ENCODE measurements at regions not wholly inside any gene's neighbourhood (a gene's known extent, or its start where the extent isn't known, plus 50 kb on each side); places are given as distances from the start of the nearest gene placed in this dataset.

GRCh38 chr4:14532436-14532835 lies 469.8 kb upstream of the CPEB2 start:
- no peak for DNase-seq (ENCODE audit: low read depth)
- H3K4me3 ChIP-seq (ENCODE audit: control insufficient read depth, low read depth, low read length), result no peak overlapping the region
- TF ChIP-seq CTCF (conservative IDR thresholded peaks at IDR 0.05; ENCODE audit: control insufficient read depth, insufficient read depth, low read depth, low read length), result no peak

- H3K4me3 ChIP-seq (ENCODE audit: control insufficient read depth, low read depth, low read length), result no peak overlapping the region
- DNase-seq (ENCODE audit: low read depth), result no peak
- TF ChIP-seq CTCF (conservative IDR thresholded peaks at IDR 0.05; ENCODE audit: control insufficient read depth, insufficient read depth, low read depth, low read length), result no peak
Measured at GRCh38 chr4:14539246-14539645, 463.0 kb upstream of the CPEB2 start.

- H3K4me3 ChIP-seq (ENCODE audit: control insufficient read depth, low read depth, low read length), result no peak overlapping the region
- DNase-seq (ENCODE audit: low read depth), result no peak
- TF ChIP-seq CTCF (conservative IDR thresholded peaks at IDR 0.05; ENCODE audit: control insufficient read depth, insufficient read depth, low read depth, low read length), result no peak
Measured at GRCh38 chr4:14545163-14545562, 457.1 kb upstream of the CPEB2 start.

GRCh38 chr4:14545807-14546206 lies 456.5 kb upstream of the CPEB2 start:
- no peak for TF ChIP-seq CTCF (conservative IDR thresholded peaks at IDR 0.05; ENCODE audit: control insufficient read depth, insufficient read depth, low read depth, low read length)
- DNase-seq (ENCODE audit: low read depth), result no peak
- H3K4me3 ChIP-seq (ENCODE audit: control insufficient read depth, low read depth, low read length), result no peak overlapping the region

DNA sequence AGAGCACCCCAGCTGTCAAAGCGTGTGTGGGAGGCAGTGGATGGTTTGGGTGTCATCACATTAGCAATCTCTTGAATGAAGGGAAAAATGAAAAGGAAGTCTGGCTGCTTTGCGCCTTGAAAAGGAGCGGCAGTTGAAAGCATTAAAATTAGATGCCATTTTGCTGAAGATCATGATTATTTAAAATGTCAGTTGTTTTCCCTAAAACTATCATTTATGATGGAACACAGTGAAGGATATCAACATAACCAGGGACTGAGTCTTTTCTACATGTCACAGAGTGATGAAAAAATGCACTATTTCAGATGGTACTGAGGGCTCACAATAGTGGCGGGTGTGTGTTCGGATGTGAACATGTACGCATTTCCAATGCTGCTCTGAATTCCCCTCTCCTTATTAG lies 450.2 kb upstream of the CPEB2 start:
- no peak for TF ChIP-seq CTCF (conservative IDR thresholded peaks at IDR 0.05; ENCODE audit: control insufficient read depth, insufficient read depth, low read depth, low read length)
- no peak for DNase-seq (ENCODE audit: low read depth)
- H3K4me3 ChIP-seq (ENCODE audit: control insufficient read depth, low read depth, low read length), result no peak overlapping the region

GRCh38 chr4:14559646-14560045 lies 442.6 kb upstream of the CPEB2 start:
- TF ChIP-seq CTCF (conservative IDR thresholded peaks at IDR 0.05; ENCODE audit: control insufficient read depth, insufficient read depth, low read depth, low read length), result no peak
- no peak overlapping the region for H3K4me3 ChIP-seq (ENCODE audit: control insufficient read depth, low read depth, low read length)
- DNase-seq (ENCODE audit: low read depth), result no peak

DNA sequence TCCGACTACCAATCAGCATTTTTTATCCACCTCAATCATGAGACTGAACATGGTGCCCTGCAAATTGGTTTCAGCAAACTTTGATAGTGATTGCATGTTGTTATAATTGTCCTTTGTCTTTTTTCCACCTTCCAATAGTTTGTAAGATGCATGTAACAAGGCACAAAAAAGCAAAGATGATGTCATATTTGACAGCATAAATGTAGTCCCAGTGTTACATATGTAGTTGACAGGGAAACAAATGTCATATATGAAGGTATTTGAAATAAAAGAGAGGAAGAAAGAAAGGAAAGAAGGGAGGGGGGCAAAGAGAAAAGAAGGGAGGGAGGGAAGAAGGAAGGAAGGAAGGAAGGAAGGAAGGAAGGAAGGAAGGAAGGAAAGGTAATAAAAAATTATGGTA lies 441.7 kb upstream of the CPEB2 start:
- DNase-seq (ENCODE audit: low read depth), result no peak
- no peak overlapping the region for H3K4me3 ChIP-seq (ENCODE audit: control insufficient read depth, low read depth, low read length)
- TF ChIP-seq CTCF (conservative IDR thresholded peaks at IDR 0.05; ENCODE audit: control insufficient read depth, insufficient read depth, low read depth, low read length), result no peak

All from fibroblast of mammary gland (primary cell).